IMR-90 (cell line): ENCODE measurements at regions not wholly inside any gene's neighbourhood (a gene's known extent, or its start where the extent isn't known, plus 50 kb on each side); places are given as distances from the start of the nearest gene placed in this dataset.

Source experiments
- CTCF ChIP-seq: conservative IDR thresholded peaks from 2 replicates; pipeline ENCODE4 v1.5.1; 2012; ENCODE audit warnings: mild to moderate bottlenecking, low read depth, low read length, improper control_type of control experiment
- POLR2A ChIP-seq: IDR thresholded peaks from 2 replicates; pipeline ENCODE4 v1.6.1; 2012; ENCODE audit warnings: mild to moderate bottlenecking, low read depth, low read length
- RAD21 ChIP-seq: IDR thresholded peaks from 2 replicates; pipeline ENCODE4 v1.6.1; 2012; ENCODE audit warnings: low read length, improper control_type of control experiment

- no peak for TF ChIP-seq CTCF
- TF ChIP-seq POLR2A = no peak
- no peak for TF ChIP-seq RAD21
Observed at GRCh38 chr2:239475161-239476028, 74.6 kb upstream of the HDAC4 start.
